AG09319 (cell line): ENCODE measurements at regions not wholly inside any gene's neighbourhood (a gene's known extent, or its start where the extent isn't known, plus 50 kb on each side); places are given as distances from the start of the nearest gene placed in this dataset.

Source experiments
- DNase-seq: peaks from one replicate; pipeline ENCODE4 v3.0.0-alpha.2; 2010; ENCODE audit warnings: low read depth; ENCODE audit errors: extremely low read depth
- CTCF ChIP-seq: IDR thresholded peaks from 2 replicates; pipeline ENCODE4 v1.5.1; 2011; ENCODE audit warnings: low read depth, mild to moderate bottlenecking, inconsistent platforms, low read length, moderate library complexity

- DNase-seq = no peak
- no peak for TF ChIP-seq CTCF
Observed at GRCh38 chr9:38315085-38315595, 77.4 kb upstream of the ALDH1B1 start.

GRCh38 chr9:38313421-38313820 lies 79.1 kb upstream of the ALDH1B1 start:
- no peak for TF ChIP-seq CTCF
- no peak for DNase-seq

GRCh38 chr9:38312406-38312805 lies 80.1 kb upstream of the ALDH1B1 start:
- no peak for TF ChIP-seq CTCF
- DNase-seq = no peak

GRCh38 chr9:38311382-38312270 lies 80.9 kb upstream of the ALDH1B1 start:
- no peak for DNase-seq
- no peak for TF ChIP-seq CTCF

GRCh38 chr9:38309324-38310195 lies 82.9 kb upstream of the ALDH1B1 start:
- no peak for TF ChIP-seq CTCF
- no peak for DNase-seq

GRCh38 chr9:38308136-38308535 lies 84.4 kb upstream of the ALDH1B1 start:
- no peak for TF ChIP-seq CTCF
- DNase-seq = no peak

- no peak for DNase-seq
- TF ChIP-seq CTCF = no peak
Observed at GRCh38 chr9:38306899-38307298, 85.6 kb upstream of the ALDH1B1 start.
